Right renal pelvis (tissue), 4 donors: ENCODE measurements at regions not wholly inside any gene's neighbourhood (a gene's known extent, or its start where the extent isn't known, plus 50 kb on each side); places are given as distances from the start of the nearest gene placed in this dataset.
"Not testable (repeated sequence)": the region's sequence is repeated elsewhere in the genome, so short reads cannot be mapped to it uniquely, and the experiment has no call there.

Experiments used
- DNase-seq, 4 donors: peaks; one replicate each; pipeline ENCODE4 v3.0.0-alpha.2; 2013; ENCODE audit warnings: low read depth in 4 of 4, low spot score in 3 of 4, missing footprints in 1 of 4

DNA sequence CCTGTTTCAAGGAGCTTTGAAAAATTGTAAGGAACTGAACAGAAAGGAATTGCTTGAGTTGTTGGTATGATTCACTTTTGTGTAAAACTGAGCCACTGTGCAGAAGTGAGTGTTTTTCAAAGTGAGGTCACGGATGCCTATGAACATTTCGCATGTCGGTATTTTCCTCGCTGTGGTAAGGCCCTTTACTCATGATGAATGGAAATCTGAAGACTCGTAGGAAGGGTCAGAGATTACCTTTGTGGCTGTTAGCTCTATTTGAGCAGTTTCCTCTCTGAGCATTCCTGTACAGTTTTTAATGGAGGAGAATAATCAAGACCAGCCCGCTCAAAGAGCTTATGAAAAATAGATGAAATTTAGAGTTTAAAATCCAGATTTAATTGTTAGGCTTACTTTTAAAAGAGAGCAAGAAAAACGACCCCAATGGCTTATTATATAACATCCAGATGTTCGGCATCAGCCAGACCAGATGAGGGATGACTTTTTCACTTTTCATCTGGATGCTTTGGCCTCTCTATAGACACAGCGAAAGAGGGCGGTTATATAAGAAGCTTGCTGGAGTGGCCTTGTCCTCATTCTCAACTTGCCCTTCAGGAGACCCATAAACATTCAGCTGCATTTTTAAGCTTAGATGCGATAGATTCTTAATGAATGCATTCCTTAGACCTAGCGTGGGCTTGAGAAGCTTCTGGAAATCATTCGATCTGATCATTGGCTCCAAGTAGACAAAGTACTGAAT, 99.5 kb downstream of the CD83 start:
- no peak for DNase-seq

GRCh38 chr6:14217728-14218518, 100.4 kb downstream of the CD83 start:
- no peak for DNase-seq

DNA sequence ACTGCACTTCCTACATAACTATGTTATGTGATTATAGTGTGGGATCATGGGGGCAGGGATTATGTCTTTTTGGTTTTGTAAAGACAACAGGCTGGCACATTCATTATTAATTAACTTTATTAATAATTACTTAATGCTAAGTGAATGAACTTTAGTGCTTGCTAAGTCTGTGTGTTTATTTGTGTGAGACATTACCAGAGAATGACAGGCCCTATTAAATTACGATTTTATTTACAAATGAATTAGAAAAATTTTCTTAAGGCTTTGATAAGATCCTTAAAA, 100.9 kb downstream of the CD83 start:
- DNase-seq, result no peak

GRCh38 chr6:14221564-14222279, 104.2 kb downstream of the CD83 start:
- no peak for DNase-seq

DNA sequence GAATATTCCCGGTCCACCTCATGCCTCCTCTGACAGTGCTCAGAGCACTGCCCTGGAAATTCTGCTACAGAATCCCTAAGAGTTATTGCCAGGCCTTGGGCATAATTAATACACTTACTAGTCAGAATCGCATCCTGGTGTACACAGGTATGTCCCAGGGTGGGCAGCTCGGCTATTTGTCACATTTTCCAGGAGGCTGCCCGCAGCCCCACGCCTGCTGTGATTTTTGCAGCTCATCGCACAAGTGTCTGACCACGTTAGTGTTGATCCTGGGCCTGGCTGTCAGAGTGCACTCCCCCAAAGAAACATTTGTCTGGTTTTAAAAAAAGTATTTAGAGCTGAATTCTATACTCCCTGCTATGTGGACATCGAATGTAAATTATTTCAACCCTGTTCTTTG, 105.4 kb downstream of the CD83 start:
- no peak for DNase-seq

DNA sequence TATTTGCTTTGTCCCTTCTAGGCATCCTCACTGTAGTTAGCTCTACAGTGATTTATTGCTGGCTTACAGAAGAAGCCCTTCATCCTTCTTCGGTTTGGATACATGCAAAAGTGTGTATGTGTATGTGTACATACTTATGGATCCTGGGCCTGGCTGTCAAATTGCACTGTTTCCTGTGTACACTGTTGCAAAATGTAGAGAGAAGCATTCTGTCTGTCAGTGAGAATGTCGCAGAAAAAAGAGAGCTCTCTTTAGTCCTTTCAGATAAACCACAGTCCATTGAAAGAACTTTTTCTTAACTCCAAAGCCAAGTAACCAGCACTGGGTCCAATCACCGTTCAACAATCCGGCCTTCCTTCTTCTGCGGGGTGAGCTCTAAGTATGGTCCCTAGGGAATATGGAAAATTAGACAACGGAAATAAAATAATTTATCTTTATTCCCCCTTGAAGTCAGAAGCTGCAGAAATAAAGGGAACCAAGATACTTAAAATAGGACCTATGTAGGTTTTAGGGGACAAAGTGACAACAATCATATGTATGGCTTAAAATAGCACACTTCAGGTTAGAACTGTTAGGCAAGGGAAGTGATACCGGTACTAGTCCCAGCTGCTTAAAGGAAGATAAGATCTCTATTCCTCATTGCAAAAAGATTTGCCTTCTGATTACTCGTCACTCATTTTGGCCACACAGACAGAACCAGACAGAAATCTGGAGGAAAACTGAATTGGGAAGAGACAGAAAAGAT, 107.0 kb downstream of the CD83 start:
- DNase-seq, result no peak

- no peak for DNase-seq
These were observed 108.6 kb downstream of the CD83 start for GRCh38 chr6:14226051-14226660.

DNA sequence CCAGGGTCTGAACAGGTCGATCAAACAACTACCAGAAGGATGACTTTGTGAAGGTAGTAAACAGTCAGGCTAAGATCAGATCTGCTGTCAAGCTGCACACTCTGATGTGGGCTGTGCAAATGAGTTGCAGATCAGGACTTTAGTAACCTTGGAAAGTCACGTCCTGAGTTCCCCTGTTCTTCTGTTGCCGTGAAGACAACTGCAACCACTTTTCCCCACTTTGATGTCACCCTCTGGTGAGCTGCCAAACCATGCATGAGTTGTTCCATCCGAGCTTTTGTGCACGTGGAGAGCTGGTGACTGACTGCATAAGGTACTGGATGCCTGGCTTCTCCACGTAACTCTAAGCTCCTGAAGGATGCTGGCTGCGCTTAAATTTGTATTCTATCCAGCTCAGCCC, 111.0 kb downstream of the CD83 start:
- no peak for DNase-seq

GRCh38 chr6:14231071-14231483, 113.5 kb downstream of the CD83 start:
- no peak for DNase-seq

- no peak for DNase-seq
These were observed 114.1 kb downstream of the CD83 start for GRCh38 chr6:14231501-14232280.

DNA sequence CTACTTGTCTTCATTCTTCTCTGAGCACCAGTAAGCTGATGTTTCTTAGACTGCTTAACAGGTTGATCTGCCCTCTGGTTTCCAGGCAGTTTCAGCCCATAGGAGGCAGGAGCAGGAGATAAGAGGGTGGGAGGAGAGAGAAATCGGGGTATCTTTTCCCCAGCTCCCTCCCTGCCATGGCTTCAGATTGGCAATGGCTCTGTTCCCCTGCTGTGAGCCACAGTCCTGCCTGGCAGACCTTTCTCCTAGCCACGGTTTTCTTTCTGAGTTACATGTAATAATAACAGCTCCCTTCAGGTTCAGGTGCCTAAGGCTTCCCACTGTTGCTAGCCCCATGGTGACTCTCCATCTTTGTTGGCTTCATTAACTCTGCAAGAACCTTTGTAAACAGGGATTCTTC, 115.3 kb downstream of the CD83 start:
- no peak for DNase-seq

- no peak for DNase-seq
These were observed 118.2 kb downstream of the CD83 start for GRCh38 chr6:14235653-14236356.

GRCh38 chr6:14239097-14239496, 121.5 kb downstream of the CD83 start:
- no peak for DNase-seq

- no peak for DNase-seq
These were observed 123.0 kb downstream of the CD83 start for GRCh38 chr6:14240411-14241166.

DNA sequence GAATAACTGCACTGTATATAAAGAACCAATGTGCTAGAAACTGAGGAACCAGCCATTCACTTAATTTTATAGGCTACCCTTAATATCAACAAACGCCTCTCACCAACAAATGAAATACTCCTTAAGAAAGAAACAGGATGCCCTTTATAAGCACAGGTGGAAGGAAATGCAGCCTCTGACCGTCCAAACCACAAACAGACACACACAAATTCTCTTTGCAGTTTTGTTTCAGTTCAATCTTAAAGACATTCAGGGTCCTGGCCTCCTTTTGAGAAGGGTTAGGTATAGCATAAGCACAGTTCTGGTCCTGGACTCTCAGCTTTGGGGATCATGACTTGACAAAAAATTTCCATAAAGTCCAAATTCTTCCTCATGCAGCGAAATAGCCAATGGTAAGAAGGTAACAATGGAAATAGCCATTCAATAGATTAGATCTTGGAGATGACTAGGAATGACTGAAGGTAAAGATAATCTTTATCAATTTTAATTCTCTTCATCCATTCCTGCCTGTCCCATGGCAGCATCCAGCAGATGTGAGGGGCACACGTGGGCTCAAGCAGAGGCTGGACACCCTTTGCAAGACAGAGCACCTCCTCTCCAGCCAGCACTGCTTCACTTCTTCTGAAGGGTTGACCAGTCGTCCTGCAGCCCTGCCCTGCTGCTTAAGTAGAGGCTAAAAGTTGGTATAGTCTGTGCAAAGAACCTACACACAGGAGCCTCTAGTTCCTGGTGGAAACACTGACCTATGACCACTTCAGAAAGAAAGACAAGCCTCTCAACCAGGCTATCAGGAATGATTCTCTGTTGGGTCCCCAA, 123.9 kb downstream of the CD83 start:
- DNase-seq, result no peak

GRCh38 chr6:14242912-14243311, 125.3 kb downstream of the CD83 start:
- DNase-seq, result not testable (repeated sequence)

DNA sequence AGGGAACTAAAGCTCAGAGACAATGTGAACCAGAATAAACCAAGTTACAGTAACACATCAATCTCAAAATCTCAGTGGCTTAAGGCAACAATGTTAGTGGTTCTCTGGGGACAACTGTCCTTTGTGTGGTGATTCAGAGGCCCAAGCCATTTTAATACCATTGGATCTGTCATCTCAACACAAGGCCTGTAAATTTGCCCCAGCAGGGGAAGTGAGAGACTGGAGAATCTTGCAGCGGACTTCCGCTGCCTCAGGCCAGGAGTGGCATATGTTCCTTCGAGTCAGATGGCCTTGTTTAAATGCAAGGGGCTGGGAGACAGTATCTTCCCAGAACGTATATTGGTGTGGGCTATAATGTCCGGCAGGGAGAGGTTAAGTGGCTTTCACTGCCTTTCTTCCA, 126.0 kb downstream of the CD83 start:
- no peak for DNase-seq

- DNase-seq, result no peak
These were observed 129.3 kb downstream of the CD83 start for GRCh38 chr6:14246876-14247275.
